Epithelial cell of esophagus (primary cell): ENCODE measurements at regions not wholly inside any gene's neighbourhood (a gene's known extent, or its start where the extent isn't known, plus 50 kb on each side); places are given as distances from the start of the nearest gene placed in this dataset.

ENCODE experiments used
- DNase-seq: peaks from one replicate; pipeline ENCODE4 v3.0.0; 2010; ENCODE audit warnings: low read depth
- H3K4me3 ChIP-seq: 2 replicates; pipeline ENCODE4 v1.5.1; 2011; ENCODE audit warnings: mild to moderate bottlenecking, low read length, control low read depth
- TF ChIP-seq, protein P1 (sequence below): IDR thresholded peaks from 2 replicates; pipeline ENCODE4 v1.5.1; 2011; ENCODE audit warnings: low read depth, mild to moderate bottlenecking, low read length, control low read depth, inconsistent platforms; ENCODE audit not compliant: insufficient read depth; ENCODE audit errors: missing control alignments

- no peak overlapping the region for H3K4me3 ChIP-seq
- DNase-seq: peak; percentile 73
- TF ChIP-seq, protein P1, sequence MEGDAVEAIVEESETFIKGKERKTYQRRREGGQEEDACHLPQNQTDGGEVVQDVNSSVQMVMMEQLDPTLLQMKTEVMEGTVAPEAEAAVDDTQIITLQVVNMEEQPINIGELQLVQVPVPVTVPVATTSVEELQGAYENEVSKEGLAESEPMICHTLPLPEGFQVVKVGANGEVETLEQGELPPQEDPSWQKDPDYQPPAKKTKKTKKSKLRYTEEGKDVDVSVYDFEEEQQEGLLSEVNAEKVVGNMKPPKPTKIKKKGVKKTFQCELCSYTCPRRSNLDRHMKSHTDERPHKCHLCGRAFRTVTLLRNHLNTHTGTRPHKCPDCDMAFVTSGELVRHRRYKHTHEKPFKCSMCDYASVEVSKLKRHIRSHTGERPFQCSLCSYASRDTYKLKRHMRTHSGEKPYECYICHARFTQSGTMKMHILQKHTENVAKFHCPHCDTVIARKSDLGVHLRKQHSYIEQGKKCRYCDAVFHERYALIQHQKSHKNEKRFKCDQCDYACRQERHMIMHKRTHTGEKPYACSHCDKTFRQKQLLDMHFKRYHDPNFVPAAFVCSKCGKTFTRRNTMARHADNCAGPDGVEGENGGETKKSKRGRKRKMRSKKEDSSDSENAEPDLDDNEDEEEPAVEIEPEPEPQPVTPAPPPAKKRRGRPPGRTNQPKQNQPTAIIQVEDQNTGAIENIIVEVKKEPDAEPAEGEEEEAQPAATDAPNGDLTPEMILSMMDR: no peak
Observed at GRCh38 chr17:72266112-72266775, 145.4 kb downstream of the SOX9 start.

- TF ChIP-seq, protein P1: no peak
- DNase-seq: no peak
- H3K4me3 ChIP-seq: no peak overlapping the region
Observed at GRCh38 chr17:72267601-72268000, 146.8 kb downstream of the SOX9 start.

DNA sequence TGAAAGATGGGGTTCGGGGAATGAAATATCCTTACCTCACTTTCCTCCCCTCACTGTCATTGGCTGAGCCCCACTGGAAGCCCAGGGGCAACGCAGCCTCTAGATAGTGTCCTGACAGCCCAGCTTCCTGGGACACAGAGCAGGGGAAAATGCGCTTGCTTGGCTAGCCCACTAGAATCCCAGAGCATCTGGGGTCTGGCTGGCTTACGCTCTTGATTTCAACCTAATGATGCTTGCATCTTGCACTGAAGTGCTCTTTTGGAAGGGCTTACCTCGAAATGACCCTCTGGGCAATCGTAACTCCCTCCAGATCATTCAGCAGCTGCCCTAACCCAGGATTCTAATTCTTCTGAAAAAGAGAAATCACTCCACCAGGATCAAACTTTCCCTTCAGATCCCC lies 147.6 kb downstream of the SOX9 start:
- TF ChIP-seq, protein P1: no peak
- H3K4me3 ChIP-seq: no peak overlapping the region
- DNase-seq: no peak

GRCh38 chr17:72270273-72270924 lies 149.6 kb downstream of the SOX9 start:
- no peak for DNase-seq
- no peak overlapping the region for H3K4me3 ChIP-seq
- TF ChIP-seq, protein P1: no peak

DNA sequence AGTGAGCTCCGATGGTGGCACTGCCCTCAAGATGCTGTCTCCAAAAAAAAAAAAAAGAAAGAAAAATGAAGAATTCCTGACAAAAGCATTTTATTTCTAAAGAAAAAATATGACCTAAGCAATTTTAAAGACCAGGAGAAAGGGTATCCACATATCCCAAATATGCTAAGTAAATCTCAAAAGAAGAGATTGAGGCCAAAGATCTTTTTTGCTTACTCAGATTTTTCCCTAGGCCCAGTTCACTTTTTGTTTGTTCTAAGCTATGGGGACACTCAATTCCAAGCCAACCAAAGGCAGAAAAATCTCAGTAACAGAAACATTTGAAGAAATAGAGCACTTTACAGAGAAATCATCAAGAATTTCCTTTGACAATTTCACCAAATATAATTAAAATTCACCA lies 150.8 kb downstream of the SOX9 start:
- TF ChIP-seq, protein P1: no peak
- no peak overlapping the region for H3K4me3 ChIP-seq
- no peak for DNase-seq

DNA sequence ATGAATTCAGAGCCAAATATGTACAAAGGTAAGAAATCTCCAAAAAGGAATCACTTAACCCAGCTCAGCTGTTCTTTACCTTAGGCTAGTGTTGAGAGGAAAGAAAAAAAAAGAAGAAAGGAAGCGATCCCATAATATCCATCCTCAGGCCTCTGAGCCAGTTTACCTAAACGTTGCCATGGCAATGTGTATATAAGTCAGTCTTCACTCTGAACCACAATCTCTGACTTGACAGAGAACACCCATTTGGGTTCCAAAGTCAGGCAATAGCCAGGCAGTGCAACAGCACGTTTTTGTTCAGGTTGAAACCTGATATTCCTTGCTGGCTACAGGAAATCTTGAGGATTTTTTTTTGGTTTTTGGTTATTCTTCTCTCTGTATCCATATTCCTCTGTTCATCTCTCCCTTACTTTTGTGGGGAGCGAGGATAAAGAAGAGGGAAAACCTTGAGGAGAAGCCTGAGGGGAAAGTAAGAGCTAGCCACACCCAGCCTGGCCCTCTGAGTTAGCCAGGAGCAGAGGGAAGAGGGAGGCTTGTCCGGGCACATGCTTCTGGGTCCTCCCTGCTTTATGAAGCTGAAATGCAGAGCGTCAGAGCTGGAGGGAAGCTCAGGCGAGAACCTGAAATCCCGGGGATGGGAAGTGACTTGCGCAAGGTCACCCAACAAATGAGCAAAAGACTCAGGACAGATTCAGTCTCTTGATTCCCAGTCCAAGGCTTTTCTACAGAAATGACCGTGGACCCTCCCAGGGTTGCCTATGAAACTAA lies 152.7 kb downstream of the SOX9 start:
- peak; percentile 93 for DNase-seq

More for the DNA sequence above, 152.7 kb downstream of the SOX9 start:
- H3K4me3 ChIP-seq: no peak overlapping the region
- TF ChIP-seq, protein P1: no peak
